ENCODE measurements at regions not wholly inside any gene's neighbourhood (a gene's known extent, or its start where the extent isn't known, plus 50 kb on each side); places are given as distances from the start of the nearest gene placed in this dataset.

- no peak for DNase-seq (ENCODE audit: low read depth)
- no peak overlapping the region for H3K4me3 ChIP-seq (ENCODE audit: low read length)
- TF ChIP-seq CTCF (IDR thresholded peaks at IDR 0.05; ENCODE audit: insufficient read depth, low read depth, low read length, missing control alignments) = no peak
Observed at GRCh38 chr9:81266086-81266485, 423.3 kb downstream of the TLE1 start.

GRCh38 chr9:81264516-81264915 is 424.8 kb downstream of the TLE1 start:
- no peak for DNase-seq (ENCODE audit: low read depth)
- H3K4me3 ChIP-seq (ENCODE audit: low read length) = no peak overlapping the region
- no peak for TF ChIP-seq CTCF (IDR thresholded peaks at IDR 0.05; ENCODE audit: insufficient read depth, low read depth, low read length, missing control alignments)

- DNase-seq (ENCODE audit: low read depth) = no peak
- TF ChIP-seq CTCF (IDR thresholded peaks at IDR 0.05; ENCODE audit: insufficient read depth, low read depth, low read length, missing control alignments) = no peak
- H3K4me3 ChIP-seq (ENCODE audit: low read length) = no peak overlapping the region
Observed at GRCh38 chr9:81259896-81260295, 429.5 kb downstream of the TLE1 start.

- DNase-seq (ENCODE audit: low read depth) = no peak
- H3K4me3 ChIP-seq (ENCODE audit: low read length) = no peak overlapping the region
- no peak for TF ChIP-seq CTCF (IDR thresholded peaks at IDR 0.05; ENCODE audit: insufficient read depth, low read depth, low read length, missing control alignments)
Observed at GRCh38 chr9:81256368-81256767, 433.0 kb downstream of the TLE1 start.

- no peak for DNase-seq (ENCODE audit: low read depth)
- no peak overlapping the region for H3K4me3 ChIP-seq (ENCODE audit: low read length)
- TF ChIP-seq CTCF (IDR thresholded peaks at IDR 0.05; ENCODE audit: insufficient read depth, low read depth, low read length, missing control alignments) = no peak
Observed at GRCh38 chr9:81250606-81251005, 438.7 kb downstream of the TLE1 start.

- H3K4me3 ChIP-seq (ENCODE audit: low read length) = no peak overlapping the region
- DNase-seq (ENCODE audit: low read depth) = no peak
- TF ChIP-seq CTCF (IDR thresholded peaks at IDR 0.05; ENCODE audit: insufficient read depth, low read depth, low read length, missing control alignments) = no peak
Observed at GRCh38 chr9:81250041-81250440, 439.3 kb downstream of the TLE1 start.

- H3K4me3 ChIP-seq (ENCODE audit: low read length) = no peak overlapping the region
- DNase-seq (ENCODE audit: low read depth) = no peak
- TF ChIP-seq CTCF (IDR thresholded peaks at IDR 0.05; ENCODE audit: insufficient read depth, low read depth, low read length, missing control alignments) = no peak
Observed at GRCh38 chr9:81245254-81245956, 443.9 kb downstream of the TLE1 start.
